ENCODE measurements at regions not wholly inside any gene's neighbourhood (a gene's known extent, or its start where the extent isn't known, plus 50 kb on each side); places are given as distances from the start of the nearest gene placed in this dataset.

GRCh38 chr16:64116151-64116550 lies 1005.7 kb downstream of the CDH11 start:
- no peak overlapping the region for H2AFZ ChIP-seq (ENCODE audit: control insufficient read depth, low read length)
- DNase-seq (ENCODE audit: low read depth, low spot score) (no peak), FAIRE-seq (no peak)
- no peak overlapping the region for H3K4me2 ChIP-seq (ENCODE audit: control insufficient read depth, extremely low read depth, insufficient read depth, low read depth, low read length)
- H3K4me1 ChIP-seq (ENCODE audit: control insufficient read depth, extremely low read depth, insufficient read depth, low read length) = no peaks in the 10 kb centered on the region
- H3K9me3 ChIP-seq (ENCODE audit: control insufficient read depth, low read depth, low read length) = no peaks in the 10 kb centered on the region
- dilution Hi-C loops (cut with MboI; ENCODE audit: extremely low pct_ligation_motif_present, low sequenced_read_pairs) = no loop called here
- no peak overlapping the region for H3K9ac ChIP-seq (ENCODE audit: control insufficient read depth, extremely low read depth, insufficient read depth, low read length)
- H3K27ac ChIP-seq (ENCODE audit: control insufficient read depth, insufficient read depth, low read length) = no peak overlapping the region
- H4K20me1 ChIP-seq (ENCODE audit: control insufficient read depth, extremely low read depth, insufficient read depth, low read length) = no peaks in the 10 kb centered on the region
- H3K36me3 ChIP-seq (ENCODE audit: control insufficient read depth in 2 of 2, extremely low read depth in 1 of 2, insufficient read depth in 2 of 2, low read length in 2 of 2) = no peaks in the 10 kb centered on the region
- H3K4me3 ChIP-seq (ENCODE audit: control insufficient read depth in 2 of 3, extremely low read depth in 1 of 3, insufficient read depth in 2 of 3, low read depth in 1 of 3, low read length in 3 of 3) = no peak overlapping the region
- H3K9me1 ChIP-seq (ENCODE audit: control insufficient read depth, extremely low read depth, insufficient read depth, low read length) = no peaks in the 10 kb centered on the region
- H3K27me3 ChIP-seq (ENCODE audit: control insufficient read depth, extremely low read depth, insufficient read depth, low read length) = no peaks in the 10 kb centered on the region
- H3K79me2 ChIP-seq (ENCODE audit: control insufficient read depth, insufficient read depth, low read length) = no peaks in the 10 kb centered on the region
- TF ChIP-seq CTCF (optimal IDR thresholded peaks at IDR 0.05 in 1 of 3, IDR thresholded peaks at IDR 0.05 in 1 of 3, conservative IDR thresholded peaks at IDR 0.05 in 1 of 3; ENCODE audit: extremely low read depth in 1 of 3, insufficient read depth in 2 of 3, low read length in 3 of 3) = no peak
- no peak for TF ChIP-seq EZH2 (IDR thresholded peaks at IDR 0.05; ENCODE audit: low read length)

- Histone ChIP-seq H3K9ac (ENCODE audit: control insufficient read depth, extremely low read depth, insufficient read depth, low read length) (no peak overlapping the region), H3K9me3 (ENCODE audit: control insufficient read depth, low read depth, low read length) (no peaks in the 10 kb centered on the region), H4K20me1 (ENCODE audit: control insufficient read depth, extremely low read depth, insufficient read depth, low read length) (no peaks in the 10 kb centered on the region), H3K9me1 (ENCODE audit: control insufficient read depth, extremely low read depth, insufficient read depth, low read length) (no peaks in the 10 kb centered on the region), H3K27ac (ENCODE audit: control insufficient read depth, insufficient read depth, low read length) (no peak overlapping the region), H3K27me3 (ENCODE audit: control insufficient read depth, extremely low read depth, insufficient read depth, low read length) (no peaks in the 10 kb centered on the region), H3K79me2 (ENCODE audit: control insufficient read depth, insufficient read depth, low read length) (no peaks in the 10 kb centered on the region), H3K4me3 (ENCODE audit: control insufficient read depth in 2 of 3, extremely low read depth in 1 of 3, insufficient read depth in 2 of 3, low read depth in 1 of 3, low read length in 3 of 3) (no peak overlapping the region), H3K4me2 (ENCODE audit: control insufficient read depth, extremely low read depth, insufficient read depth, low read depth, low read length) (no peak overlapping the region), H2AFZ (ENCODE audit: control insufficient read depth, low read length) (no peak overlapping the region), H3K4me1 (ENCODE audit: control insufficient read depth, extremely low read depth, insufficient read depth, low read length) (no peaks in the 10 kb centered on the region), H3K36me3 (ENCODE audit: control insufficient read depth in 2 of 2, extremely low read depth in 1 of 2, insufficient read depth in 2 of 2, low read length in 2 of 2) (no peaks in the 10 kb centered on the region)
- FAIRE-seq (no peak), DNase-seq (ENCODE audit: low read depth, low spot score) (no peak)
- dilution Hi-C loops (cut with MboI; ENCODE audit: extremely low pct_ligation_motif_present, low sequenced_read_pairs) = no loop called here
- TF ChIP-seq CTCF (optimal IDR thresholded peaks at IDR 0.05 in 1 of 3, IDR thresholded peaks at IDR 0.05 in 1 of 3, conservative IDR thresholded peaks at IDR 0.05 in 1 of 3; ENCODE audit: extremely low read depth in 1 of 3, insufficient read depth in 2 of 3, low read length in 3 of 3) = no peak
- TF ChIP-seq EZH2 (IDR thresholded peaks at IDR 0.05; ENCODE audit: low read length) = no peak
Observed at GRCh38 chr16:64109241-64109640, 1012.6 kb downstream of the CDH11 start.

Measured in keratinocyte (primary cell).